ENCODE measurements at regions not wholly inside any gene's neighbourhood (a gene's known extent, or its start where the extent isn't known, plus 50 kb on each side); places are given as distances from the start of the nearest gene placed in this dataset.

DNA sequence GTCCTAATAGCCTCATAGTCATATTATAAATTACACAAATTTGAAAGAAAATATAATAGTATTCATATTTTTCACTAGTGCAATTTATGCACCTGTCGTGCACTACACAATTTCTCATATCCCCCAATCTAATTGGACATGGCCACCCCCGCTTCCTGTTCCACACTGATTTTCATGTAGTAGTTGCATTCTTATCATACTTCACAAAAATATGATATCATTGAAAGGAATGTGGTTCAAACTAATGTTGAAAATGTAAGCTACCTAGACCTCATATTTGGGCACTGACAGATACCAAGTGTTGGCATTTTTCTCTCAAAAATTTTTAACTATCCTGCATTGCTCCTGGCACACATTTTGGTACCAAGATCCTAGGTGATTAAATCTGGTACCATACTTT lies 985.5 kb upstream of the POU3F3 start (continued):
- TF ChIP-seq EGR1 (IDR thresholded peaks at IDR 0.05; ENCODE audit: borderline replicate concordance, low read depth, low read length) (no peak), RAD21 (IDR thresholded peaks at IDR 0.05 in 1 of 2, conservative IDR thresholded peaks at IDR 0.05 in 1 of 2; ENCODE audit: low read depth in 2 of 2, low read length in 2 of 2) (no peak), SIN3A (conservative IDR thresholded peaks at IDR 0.05 in 1 of 2, IDR thresholded peaks at IDR 0.05 in 1 of 2; ENCODE audit: low read depth in 1 of 2, low read length in 2 of 2) (no peak), SP2 (IDR thresholded peaks at IDR 0.05; ENCODE audit: low read length) (no peak), BRCA1 (IDR thresholded peaks at IDR 0.05; ENCODE audit: low read depth, low read length) (no peak), MAX (IDR thresholded peaks at IDR 0.05) (no peak), RNF2 (IDR thresholded peaks at IDR 0.05; ENCODE audit: borderline replicate concordance, low read depth, low read length, missing control alignments, poor library complexity, severe bottlenecking) (no peak), SRF (IDR thresholded peaks at IDR 0.05; ENCODE audit: low read depth, low read length) (no peak), TAF7 (optimal IDR thresholded peaks at IDR 0.05; ENCODE audit: borderline replicate concordance, low read depth, low read length) (no peak), KDM1A (IDR thresholded peaks at IDR 0.05; ENCODE audit: borderline replicate concordance, low read length) (no peak)

Measured in H1 (cell line).